Vagina (tissue), 2 donors: ENCODE measurements at regions not wholly inside any gene's neighbourhood (a gene's known extent, or its start where the extent isn't known, plus 50 kb on each side); places are given as distances from the start of the nearest gene placed in this dataset.

Experiments used
- DNase-seq, 2 donors: peaks; one replicate each; pipeline ENCODE4 v3.0.0-alpha.2; 2017; ENCODE audit errors: extremely low spot score in 2 of 2
- H3K27ac ChIP-seq: fragments of 200-600 bp; sonication (generic); one replicate; pipeline ENCODE4 v1.5.1; 2019
- H3K27me3 ChIP-seq: fragments of 200-600 bp; sonication (generic); one replicate; pipeline ENCODE4 v1.5.1; 2019
- H3K36me3 ChIP-seq, 2 donors: fragments of 200-600 bp; sonication (generic); one replicate each; pipeline ENCODE4 v1.5.1; 2017 to 2019
- H3K4me1 ChIP-seq: fragments of 200-600 bp; sonication (generic); one replicate; pipeline ENCODE4 v1.5.1; 2019
- H3K4me3 ChIP-seq, 2 donors: fragments of 200-600 bp; sonication (generic); 1 replicate in 1 of 2; 2 replicates in 1 of 2; pipeline ENCODE4 v1.5.1; 2016 to 2019
- H3K9me3 ChIP-seq: fragments of 200-600 bp; sonication (generic); one replicate; pipeline ENCODE4 v1.5.1; 2019
- POLR2A ChIP-seq, 2 donors: fragments of 450-650 bp; IDR thresholded peaks; one replicate each; pipeline ENCODE4 v1.6.1; 2017; ENCODE audit warnings: antibody characterized with exemption in 2 of 2, mild to moderate bottlenecking in 2 of 2, moderate library complexity in 2 of 2
- POLR2AphosphoS5 ChIP-seq, 2 donors: sonication (generic); formaldehyde crosslinking; IDR thresholded peaks; one replicate each; pipeline ENCODE4 v1.9.0; 2017; ENCODE audit warnings: antibody characterized with exemption in 2 of 2, mild to moderate bottlenecking in 2 of 2, low read depth in 1 of 2; ENCODE audit not compliant: insufficient read depth in 1 of 2
- intact Hi-C: fragments of 100-400 bp; cut with DNase I; formaldehyde crosslinking; loops from one replicate; pipeline ENCODE4 v1.15.1; 2023
- TF ChIP-seq, protein P1 (sequence below), 3 experiments: fragments of 450-650 bp in 2 of 3; fragments of 200-600 bp in 1 of 3; sonication (generic) in 1 of 3; IDR thresholded peaks; one replicate each; pipeline ENCODE4 v1.5.1; 2017 to 2019; ENCODE audit warnings: antibody characterized with exemption in 3 of 3, mild to moderate bottlenecking in 2 of 3, moderate library complexity in 2 of 3

DNA sequence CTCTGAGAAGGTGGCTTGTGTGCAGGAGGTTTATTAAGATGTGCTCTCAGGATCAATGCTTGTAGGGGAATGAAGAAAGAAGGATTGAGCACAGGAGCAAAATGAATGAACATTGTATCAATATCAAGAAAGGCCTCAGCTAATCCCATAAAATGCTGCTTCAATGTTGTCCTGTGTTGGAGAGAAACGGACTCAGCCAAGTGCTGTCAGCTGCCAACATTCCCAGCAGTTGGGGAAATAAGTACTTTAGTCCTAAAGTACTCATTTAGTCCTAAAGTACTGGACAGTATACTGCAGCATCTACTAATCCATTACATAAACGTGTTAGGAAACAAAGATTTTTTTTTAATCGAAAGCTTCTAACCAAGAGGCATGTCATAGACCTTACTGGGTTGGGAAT lies 255.9 kb downstream of the SEC23A start:
- no peaks in the 10 kb centered on the region for H3K36me3 ChIP-seq
- intact Hi-C loops: no loop called here
- H3K4me3 ChIP-seq: no peak overlapping the region
- H3K27ac ChIP-seq: no peak overlapping the region
- H3K4me1 ChIP-seq: no peaks in the 10 kb centered on the region
- H3K9me3 ChIP-seq: no peaks in the 10 kb centered on the region
- no peak for DNase-seq
- H3K27me3 ChIP-seq: no peaks in the 10 kb centered on the region
- TF ChIP-seq POLR2A (IDR thresholded peaks at IDR 0.05): no peak
- TF ChIP-seq, protein P1, sequence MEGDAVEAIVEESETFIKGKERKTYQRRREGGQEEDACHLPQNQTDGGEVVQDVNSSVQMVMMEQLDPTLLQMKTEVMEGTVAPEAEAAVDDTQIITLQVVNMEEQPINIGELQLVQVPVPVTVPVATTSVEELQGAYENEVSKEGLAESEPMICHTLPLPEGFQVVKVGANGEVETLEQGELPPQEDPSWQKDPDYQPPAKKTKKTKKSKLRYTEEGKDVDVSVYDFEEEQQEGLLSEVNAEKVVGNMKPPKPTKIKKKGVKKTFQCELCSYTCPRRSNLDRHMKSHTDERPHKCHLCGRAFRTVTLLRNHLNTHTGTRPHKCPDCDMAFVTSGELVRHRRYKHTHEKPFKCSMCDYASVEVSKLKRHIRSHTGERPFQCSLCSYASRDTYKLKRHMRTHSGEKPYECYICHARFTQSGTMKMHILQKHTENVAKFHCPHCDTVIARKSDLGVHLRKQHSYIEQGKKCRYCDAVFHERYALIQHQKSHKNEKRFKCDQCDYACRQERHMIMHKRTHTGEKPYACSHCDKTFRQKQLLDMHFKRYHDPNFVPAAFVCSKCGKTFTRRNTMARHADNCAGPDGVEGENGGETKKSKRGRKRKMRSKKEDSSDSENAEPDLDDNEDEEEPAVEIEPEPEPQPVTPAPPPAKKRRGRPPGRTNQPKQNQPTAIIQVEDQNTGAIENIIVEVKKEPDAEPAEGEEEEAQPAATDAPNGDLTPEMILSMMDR (IDR thresholded peaks at IDR 0.05): no peak
- no peak for TF ChIP-seq POLR2AphosphoS5 (IDR thresholded peaks at IDR 0.05; ENCODE audit: insufficient read depth in 1 of 2, low read depth in 1 of 2)

DNA sequence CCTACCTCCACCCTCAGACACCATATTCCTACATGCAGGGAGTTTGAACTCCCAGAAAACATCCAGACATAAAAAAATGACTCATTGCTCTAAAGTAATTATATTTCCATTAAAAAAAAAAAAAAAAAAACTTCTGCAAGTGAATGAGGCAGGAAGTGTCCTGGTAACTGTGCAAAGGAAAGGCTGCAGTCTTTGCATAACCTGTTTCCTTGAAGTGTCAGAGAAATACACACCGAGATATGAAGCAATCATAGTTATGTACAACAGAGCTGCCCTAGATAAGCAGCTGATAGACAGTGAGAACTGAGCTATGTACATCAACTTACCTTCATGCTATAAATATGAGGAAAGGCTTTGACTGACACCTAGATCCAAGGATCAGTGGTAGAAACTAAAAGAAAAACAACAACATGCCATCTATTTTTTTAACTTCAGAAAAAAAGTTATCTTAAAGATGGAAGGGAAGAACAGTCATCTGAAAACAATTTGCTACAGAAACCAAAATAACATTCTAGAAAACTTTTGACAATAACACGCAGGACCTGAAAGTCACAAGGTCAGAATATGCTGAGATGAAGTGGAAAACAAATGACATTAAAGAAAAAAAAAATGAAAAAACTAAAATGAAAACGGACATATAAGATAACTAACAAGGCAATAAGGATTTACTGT lies 263.2 kb downstream of the SEC23A start:
- intact Hi-C loops: no loop called here
- no peaks in the 10 kb centered on the region for H3K36me3 ChIP-seq
- H3K4me1 ChIP-seq: no peaks in the 10 kb centered on the region
- no peak overlapping the region for H3K4me3 ChIP-seq
- TF ChIP-seq, protein P1 (IDR thresholded peaks at IDR 0.05): no peak
- TF ChIP-seq POLR2AphosphoS5 (IDR thresholded peaks at IDR 0.05; ENCODE audit: insufficient read depth in 1 of 2, low read depth in 1 of 2) (no peak), POLR2A (IDR thresholded peaks at IDR 0.05) (no peak)
- H3K9me3 ChIP-seq: no peaks in the 10 kb centered on the region
- H3K27me3 ChIP-seq: no peaks in the 10 kb centered on the region
- DNase-seq: no peak
- H3K27ac ChIP-seq: no peak overlapping the region

GRCh38 chr14:38838979-38839323 lies 264.1 kb downstream of the SEC23A start:
- Histone ChIP-seq H3K4me3 (no peak overlapping the region), H3K4me1 (no peaks in the 10 kb centered on the region), H3K27ac (no peak overlapping the region), H3K27me3 (no peaks in the 10 kb centered on the region), H3K9me3 (no peaks in the 10 kb centered on the region), H3K36me3 (no peaks in the 10 kb centered on the region)
- DNase-seq: no peak
- no peak for TF ChIP-seq POLR2A (IDR thresholded peaks at IDR 0.05)
- TF ChIP-seq, protein P1 (IDR thresholded peaks at IDR 0.05): no peak
- TF ChIP-seq POLR2AphosphoS5 (IDR thresholded peaks at IDR 0.05; ENCODE audit: insufficient read depth in 1 of 2, low read depth in 1 of 2): no peak
- intact Hi-C loops: no loop called here

- Histone ChIP-seq H3K4me1 (no peaks in the 10 kb centered on the region), H3K27ac (no peak overlapping the region), H3K36me3 (no peaks in the 10 kb centered on the region), H3K9me3 (no peaks in the 10 kb centered on the region), H3K27me3 (no peaks in the 10 kb centered on the region), H3K4me3 (no peak overlapping the region)
- intact Hi-C loops: no loop called here
- TF ChIP-seq, protein P1 (IDR thresholded peaks at IDR 0.05): no peak
- TF ChIP-seq POLR2A (IDR thresholded peaks at IDR 0.05): no peak
- TF ChIP-seq POLR2AphosphoS5 (IDR thresholded peaks at IDR 0.05; ENCODE audit: insufficient read depth in 1 of 2, low read depth in 1 of 2): no peak
- no peak for DNase-seq
Observed at GRCh38 chr14:38838049-38838978, 264.7 kb downstream of the SEC23A start.
